Activated naive CD4-positive, alpha-beta T cell treated with anti-CD3 and anti-CD28 coated beads, Interleukin-2, amount 50 U/mL, for 72 hours (primary cell): ENCODE measurements at regions not wholly inside any gene's neighbourhood (a gene's known extent, or its start where the extent isn't known, plus 50 kb on each side); places are given as distances from the start of the nearest gene placed in this dataset.

Experiments used
- ATAC-seq, 2 donors: fragments of 150-1000 bp; cut with Tn5 transposase; 2 replicates each; pipeline ENCODE4 v1.10.0; 2021; ENCODE audit warnings: mild to moderate bottlenecking in 2 of 2, moderate library complexity in 2 of 2
- DNase-seq, 2 donors: peaks; one replicate each; pipeline ENCODE4 v3.0.0; 2021 to 2022; ENCODE audit warnings: low spot score in 2 of 2
- H3K27ac Mint-ChIP-seq, 2 donors: one replicate each; pipeline ENCODE4 v1.8.0; 2022; ENCODE audit warnings: mild to moderate bottlenecking in 2 of 2, mixed read lengths in 2 of 2
- H3K36me3 Mint-ChIP-seq, 2 donors: one replicate each; pipeline ENCODE4 v1.8.0; 2022; ENCODE audit warnings: mixed read lengths in 2 of 2
- H3K9me3 Mint-ChIP-seq, 2 donors: one replicate each; pipeline ENCODE4 v1.8.0; 2022; ENCODE audit warnings: mixed read lengths in 2 of 2

GRCh38 chr1:213652109-213652508, 335.7 kb upstream of the PROX1 start:
- no peaks in the 10 kb centered on the region for H3K9me3 Mint-ChIP-seq
- ATAC-seq (no peak), DNase-seq (no peak)
- no peak overlapping the region for H3K27ac Mint-ChIP-seq
- no peaks in the 10 kb centered on the region for H3K36me3 Mint-ChIP-seq

- H3K27ac Mint-ChIP-seq = no peak overlapping the region
- no peak for ATAC-seq
- DNase-seq = no peak
Measured at GRCh38 chr1:213656039-213656438, 331.7 kb upstream of the PROX1 start.

GRCh38 chr1:213656503-213656902, 331.3 kb upstream of the PROX1 start:
- no peak overlapping the region for H3K27ac Mint-ChIP-seq
- no peaks in the 10 kb centered on the region for H3K36me3 Mint-ChIP-seq
- DNase-seq = no peak
- H3K9me3 Mint-ChIP-seq = no peaks in the 10 kb centered on the region
- no peak for ATAC-seq

More at GRCh38 chr1:213656039-213656438, 331.7 kb upstream of the PROX1 start:
- Mint-ChIP-seq H3K9me3 (no peaks in the 10 kb centered on the region), H3K36me3 (no peaks in the 10 kb centered on the region)

- DNase-seq (no peak), ATAC-seq (no peak)
- no peaks in the 10 kb centered on the region for H3K9me3 Mint-ChIP-seq
- H3K27ac Mint-ChIP-seq = no peak overlapping the region
- no peaks in the 10 kb centered on the region for H3K36me3 Mint-ChIP-seq
Measured at GRCh38 chr1:213657013-213657412, 330.8 kb upstream of the PROX1 start.

GRCh38 chr1:213657879-213658278, 329.9 kb upstream of the PROX1 start:
- no peaks in the 10 kb centered on the region for H3K36me3 Mint-ChIP-seq
- ATAC-seq = no peak
- no peak for DNase-seq
- H3K27ac Mint-ChIP-seq = no peak overlapping the region
- no peaks in the 10 kb centered on the region for H3K9me3 Mint-ChIP-seq

- H3K27ac Mint-ChIP-seq = no peak overlapping the region
- H3K9me3 Mint-ChIP-seq = no peaks in the 10 kb centered on the region
- H3K36me3 Mint-ChIP-seq = no peaks in the 10 kb centered on the region
- DNase-seq = no peak
- no peak for ATAC-seq
Measured at GRCh38 chr1:213658457-213658856, 329.3 kb upstream of the PROX1 start.

GRCh38 chr1:213659580-213660547, 327.9 kb upstream of the PROX1 start:
- Mint-ChIP-seq H3K9me3 (no peaks in the 10 kb centered on the region), H3K36me3 (no peaks in the 10 kb centered on the region), H3K27ac (peak overlapping the region in 1 of 2 donors; percentile 45)
- no peak for DNase-seq
- no peak for ATAC-seq

- no peak overlapping the region for H3K27ac Mint-ChIP-seq
- ATAC-seq = peak in 1 of 2 donors; percentile 22
- H3K9me3 Mint-ChIP-seq = no peaks in the 10 kb centered on the region
- no peaks in the 10 kb centered on the region for H3K36me3 Mint-ChIP-seq
- DNase-seq = no peak
Measured at GRCh38 chr1:213661302-213661701, 326.5 kb upstream of the PROX1 start.

- Mint-ChIP-seq H3K9me3 (no peaks in the 10 kb centered on the region), H3K36me3 (no peaks in the 10 kb centered on the region), H3K27ac (no peak overlapping the region)
- no peak for DNase-seq
- ATAC-seq = no peak
Measured at GRCh38 chr1:213666113-213666512, 321.7 kb upstream of the PROX1 start.

GRCh38 chr1:213666922-213667321, 320.9 kb upstream of the PROX1 start:
- DNase-seq (no peak), ATAC-seq (no peak)
- H3K9me3 Mint-ChIP-seq = peaks cover 0 to under 1% of the 10 kb centered on the region in 2 donors
- H3K27ac Mint-ChIP-seq = no peak overlapping the region
- no peaks in the 10 kb centered on the region for H3K36me3 Mint-ChIP-seq

- DNase-seq (no peak), ATAC-seq (no peak)
- H3K36me3 Mint-ChIP-seq = no peaks in the 10 kb centered on the region
- no peak overlapping the region for H3K27ac Mint-ChIP-seq
- peaks cover 0 to 4% of the 10 kb centered on the region in 2 donors for H3K9me3 Mint-ChIP-seq
Measured at GRCh38 chr1:213669512-213669911, 318.3 kb upstream of the PROX1 start.

GRCh38 chr1:213669964-213670691, 317.6 kb upstream of the PROX1 start:
- peak; percentile 68 to 84 for ATAC-seq
- peak in 1 of 2 donors; percentile 3 for DNase-seq
- H3K36me3 Mint-ChIP-seq = no peaks in the 10 kb centered on the region

GRCh38 chr1:213670692-213671023, 317.1 kb upstream of the PROX1 start:
- ATAC-seq (peak in 1 of 2 donors; percentile 20), DNase-seq (no peak)
- Mint-ChIP-seq H3K36me3 (no peaks in the 10 kb centered on the region), H3K27ac (no peak overlapping the region), H3K9me3 (peaks cover 4 to 5% of the 10 kb centered on the region in 2 donors)

More at GRCh38 chr1:213669964-213670691, 317.6 kb upstream of the PROX1 start:
- Mint-ChIP-seq H3K27ac (no peak overlapping the region), H3K9me3 (peaks cover 4% of the 10 kb centered on the region in 2 donors)

- DNase-seq (no peak), ATAC-seq (no peak)
- Mint-ChIP-seq H3K36me3 (no peaks in the 10 kb centered on the region), H3K27ac (no peak overlapping the region), H3K9me3 (peaks cover 4 to 5% of the 10 kb centered on the region in 2 donors)
Measured at GRCh38 chr1:213675043-213675442, 312.7 kb upstream of the PROX1 start.

GRCh38 chr1:213676736-213677135, 311.0 kb upstream of the PROX1 start:
- ATAC-seq (no peak), DNase-seq (no peak)
- Mint-ChIP-seq H3K36me3 (no peaks in the 10 kb centered on the region), H3K27ac (no peak overlapping the region), H3K9me3 (peaks cover 4 to 5% of the 10 kb centered on the region in 2 donors)

- Mint-ChIP-seq H3K36me3 (no peaks in the 10 kb centered on the region), H3K9me3 (peaks cover 0 to 5% of the 10 kb centered on the region in 2 donors), H3K27ac (no peak overlapping the region)
- no peak for DNase-seq
- no peak for ATAC-seq
Measured at GRCh38 chr1:213678348-213678747, 309.4 kb upstream of the PROX1 start.

- ATAC-seq (no peak), DNase-seq (no peak)
- Mint-ChIP-seq H3K9me3 (peaks cover 0 to 5% of the 10 kb centered on the region in 2 donors), H3K27ac (no peak overlapping the region), H3K36me3 (no peaks in the 10 kb centered on the region)
Measured at GRCh38 chr1:213678753-213679152, 309.0 kb upstream of the PROX1 start.
